ENCODE measurements at regions not wholly inside any gene's neighbourhood (a gene's known extent, or its start where the extent isn't known, plus 50 kb on each side); places are given as distances from the start of the nearest gene placed in this dataset.
"Not testable (repeated sequence)": the region's sequence is repeated elsewhere in the genome, so short reads cannot be mapped to it uniquely, and the experiment has no call there.

DNA sequence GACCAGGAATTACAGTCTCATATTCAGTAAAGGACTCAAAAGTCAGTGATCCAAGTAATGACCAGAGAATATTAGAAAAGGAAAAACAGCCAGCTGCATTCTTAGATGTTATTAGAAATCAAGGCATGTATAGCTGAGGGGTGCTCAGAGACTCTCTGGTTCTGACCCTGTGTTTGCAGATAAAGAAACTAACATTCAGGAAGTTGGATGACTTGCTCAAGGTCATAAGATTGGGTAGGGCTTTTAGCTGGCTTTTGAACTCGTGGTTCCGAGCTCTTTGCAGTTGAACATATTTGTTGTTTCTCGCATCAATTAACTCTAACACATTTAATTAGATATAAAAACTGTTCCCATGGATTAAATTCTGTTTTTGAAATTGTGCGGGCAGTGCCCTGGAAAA is 62.5 kb upstream of the ENPP6 start:
- no peak for DNase-seq

DNA sequence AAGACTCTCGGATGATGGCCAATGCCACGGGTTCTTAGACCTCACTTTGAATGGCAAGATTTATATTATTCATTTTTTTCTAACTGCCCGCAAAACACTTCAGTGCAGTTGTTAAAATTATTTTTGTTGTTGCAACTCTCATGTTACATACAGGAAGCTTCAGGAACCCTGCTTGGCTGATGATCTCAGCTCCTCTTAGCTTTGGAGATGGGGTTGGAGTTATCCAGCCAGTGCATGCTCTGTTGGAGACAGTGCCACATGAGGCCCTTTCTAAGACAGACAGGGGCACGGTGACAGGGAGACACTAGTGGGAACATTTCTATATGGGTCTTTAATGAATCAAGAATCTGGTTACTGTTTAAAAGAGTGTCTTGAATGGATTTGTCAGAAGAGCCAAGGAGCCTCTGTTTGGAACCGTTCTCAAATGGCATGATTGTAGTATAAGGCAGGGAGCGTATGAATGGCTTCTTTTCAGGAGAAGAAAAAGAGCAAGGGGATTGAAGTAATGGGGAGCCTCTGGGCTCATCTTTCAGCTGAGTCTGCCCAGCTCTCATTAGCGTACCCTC is 61.9 kb upstream of the ENPP6 start:
- DNase-seq = no peak

DNA sequence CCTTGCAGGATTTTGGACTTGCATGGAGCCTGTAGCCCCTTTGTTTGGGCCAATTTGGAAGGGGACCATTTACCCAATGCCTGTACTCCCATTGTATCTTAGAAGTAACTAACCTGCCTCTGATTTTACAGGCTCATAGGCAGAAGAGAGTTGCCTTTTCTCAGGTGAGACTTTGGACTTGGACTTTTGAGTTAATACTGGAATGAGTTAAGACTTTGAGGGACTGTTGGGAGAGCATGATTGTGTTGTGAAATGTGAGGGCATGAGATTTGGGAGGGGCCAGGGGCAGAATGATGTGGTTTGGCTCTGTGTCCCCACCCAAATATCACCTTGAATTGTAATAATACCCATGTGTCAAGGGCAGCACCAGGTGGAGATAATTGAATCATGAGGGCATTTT is 60.1 kb upstream of the ENPP6 start:
- not testable (repeated sequence) for DNase-seq

DNA sequence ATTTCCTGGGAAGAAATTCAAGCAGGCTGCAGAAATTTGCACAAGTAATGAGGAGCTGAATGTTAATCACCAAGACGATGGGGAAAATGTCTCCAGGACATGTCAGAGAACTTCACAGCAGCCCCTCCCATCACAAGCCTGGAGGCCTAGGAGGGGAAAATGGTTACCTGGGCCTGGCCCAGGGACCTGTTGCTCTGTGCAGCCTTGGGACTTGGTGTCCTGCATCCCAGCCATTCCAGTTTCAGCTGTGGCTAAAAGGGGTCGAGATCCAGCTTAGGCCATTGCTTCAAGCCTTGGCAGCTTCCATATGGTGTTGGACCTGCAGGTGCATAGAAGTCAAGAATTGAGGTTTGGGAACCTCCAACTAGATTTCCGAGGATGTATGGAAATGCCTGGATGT is 59.3 kb upstream of the ENPP6 start:
- DNase-seq = not testable (repeated sequence)

DNA sequence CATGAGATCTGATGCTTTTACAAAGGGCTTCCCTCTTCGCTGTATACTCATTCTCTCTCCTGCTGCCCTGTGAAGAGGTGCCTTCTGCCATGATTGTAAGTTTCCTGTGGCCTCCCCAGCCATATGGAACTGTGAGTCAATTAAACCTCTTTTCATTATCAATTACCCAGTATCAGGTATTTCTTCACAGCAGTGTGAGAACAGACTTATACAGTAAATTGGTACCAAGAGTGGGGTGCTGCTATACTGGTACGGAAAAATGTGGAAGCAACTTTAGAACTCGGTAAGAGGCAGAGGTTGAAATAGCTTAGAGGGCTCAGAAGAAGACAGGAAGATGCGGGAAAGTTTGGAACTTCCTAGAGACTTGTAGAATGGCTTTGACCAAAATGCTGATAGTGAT is 58.7 kb upstream of the ENPP6 start:
- not testable (repeated sequence) for DNase-seq

DNA sequence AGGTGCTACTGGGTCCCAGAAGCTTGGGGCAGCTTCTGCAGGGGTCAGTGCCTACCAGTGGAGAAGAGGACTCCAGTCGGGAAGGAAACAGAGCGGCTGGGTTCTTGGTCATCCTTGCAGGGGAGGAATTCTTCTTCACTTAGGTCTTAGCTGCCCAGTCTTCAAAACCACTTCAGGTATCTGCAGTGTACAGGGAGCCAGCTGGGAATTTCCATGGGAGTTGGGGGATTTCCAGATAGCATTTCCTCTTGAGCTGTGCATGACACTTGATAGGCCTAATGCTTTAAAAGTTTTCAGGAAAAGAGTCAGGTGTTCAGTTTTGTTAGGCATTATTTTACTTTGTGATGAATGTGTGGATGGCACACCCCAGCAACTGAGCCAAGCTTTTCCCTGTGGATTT is 58.1 kb upstream of the ENPP6 start:
- no peak for DNase-seq

DNA sequence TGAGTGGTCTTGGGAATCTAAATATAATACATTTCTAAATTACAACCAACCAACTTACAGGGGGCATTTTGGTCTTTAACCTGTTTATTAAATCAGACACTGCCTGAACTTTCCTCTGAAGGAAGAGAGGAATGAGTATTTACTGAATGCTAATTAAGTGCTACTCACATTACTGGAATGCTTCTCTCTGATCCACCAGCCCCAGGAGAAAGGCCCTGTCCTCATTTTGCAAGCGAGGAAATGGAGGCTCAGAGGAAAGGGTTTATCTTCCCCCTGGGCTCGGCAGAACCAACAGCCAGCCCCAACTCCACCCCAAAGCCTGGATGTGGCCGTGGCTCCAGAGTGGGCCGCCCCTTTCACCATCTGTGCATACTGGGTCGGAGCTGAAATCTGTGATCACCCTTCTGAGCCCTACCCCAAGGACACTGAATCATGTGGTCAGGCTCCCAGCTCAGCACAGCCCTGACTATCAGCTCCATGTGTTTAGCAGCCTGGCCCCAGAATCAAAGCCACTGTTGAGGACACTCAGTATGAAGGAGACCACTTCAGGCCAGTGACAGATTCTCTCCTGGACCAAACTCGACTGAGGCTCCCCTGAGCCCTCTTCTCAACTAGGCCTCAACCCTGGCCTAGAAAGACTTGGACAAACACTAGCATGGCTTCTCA is 56.7 kb upstream of the ENPP6 start:
- no peak for DNase-seq

DNA sequence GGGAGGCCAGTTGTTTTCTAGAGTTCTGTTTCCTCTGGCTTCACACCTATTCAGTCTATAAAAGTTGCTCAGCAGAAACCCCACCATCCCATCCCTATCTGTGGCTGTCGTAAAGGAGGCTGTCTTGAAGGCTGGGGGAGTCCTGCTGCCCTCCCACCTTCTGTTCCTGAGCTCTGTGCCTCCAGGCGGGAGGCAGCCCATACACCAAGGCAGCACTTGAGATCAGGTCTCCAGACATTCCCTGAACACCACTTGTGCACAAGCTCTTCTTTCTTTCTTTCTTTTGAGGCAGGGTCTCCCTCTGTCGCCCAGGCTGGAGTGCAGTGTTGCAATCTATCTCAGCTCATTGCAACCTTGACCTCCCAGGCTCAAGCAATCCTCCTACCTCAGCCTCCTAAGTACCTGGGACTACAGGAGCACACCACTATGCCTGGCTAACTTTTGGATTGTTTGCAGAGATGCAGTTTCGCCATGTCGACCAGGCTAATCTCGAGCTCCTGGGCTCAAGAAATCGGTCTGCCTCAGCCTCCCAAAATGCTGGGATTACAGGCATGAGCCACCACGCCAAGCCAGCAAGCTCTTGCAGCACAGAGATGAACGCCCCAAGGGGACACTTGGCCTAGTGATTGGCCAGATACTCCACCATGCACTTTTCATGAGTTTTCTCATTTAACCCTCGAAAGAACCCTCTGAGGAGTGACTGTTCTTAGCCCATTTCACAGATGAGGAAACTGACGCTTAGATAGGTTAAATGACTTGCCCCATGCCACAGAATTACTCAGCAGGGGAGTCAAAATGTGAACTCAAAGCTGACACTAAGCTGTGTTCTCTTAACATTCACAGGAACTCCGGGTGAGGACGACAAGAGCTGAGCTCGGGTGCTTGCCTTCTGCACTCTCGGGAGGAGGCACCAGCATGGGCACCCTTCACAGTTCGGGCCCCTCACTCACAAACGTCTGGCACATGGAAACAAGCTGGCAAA is 55.8 kb upstream of the ENPP6 start:
- DNase-seq = no peak

DNA sequence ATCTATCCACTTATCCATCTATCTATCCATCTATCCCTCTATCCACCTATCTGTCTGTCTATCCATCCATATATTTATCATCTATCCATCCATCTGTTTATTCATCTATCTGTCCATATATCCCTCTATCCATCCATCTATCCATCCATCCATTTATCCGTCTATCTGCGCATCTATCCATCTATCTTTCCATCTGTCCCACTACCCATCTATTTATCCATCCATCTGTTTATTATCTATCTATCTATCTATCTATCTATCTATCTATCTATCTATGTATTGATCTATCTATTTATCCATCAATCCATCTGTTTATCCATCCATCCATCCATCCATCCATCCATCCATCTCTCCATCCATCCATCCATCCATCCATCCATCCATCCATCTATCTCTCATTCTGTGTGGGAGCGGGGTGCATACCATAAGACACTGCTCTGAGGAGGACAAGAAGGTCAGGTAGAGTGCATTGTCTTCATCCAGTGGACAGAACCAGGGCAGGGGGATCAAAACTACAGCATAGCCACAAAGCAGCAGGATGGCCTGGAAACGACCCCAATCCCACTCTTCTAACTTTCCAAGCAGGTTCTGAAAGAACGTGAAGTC is 53.2 kb upstream of the ENPP6 start:
- DNase-seq = no peak

DNA sequence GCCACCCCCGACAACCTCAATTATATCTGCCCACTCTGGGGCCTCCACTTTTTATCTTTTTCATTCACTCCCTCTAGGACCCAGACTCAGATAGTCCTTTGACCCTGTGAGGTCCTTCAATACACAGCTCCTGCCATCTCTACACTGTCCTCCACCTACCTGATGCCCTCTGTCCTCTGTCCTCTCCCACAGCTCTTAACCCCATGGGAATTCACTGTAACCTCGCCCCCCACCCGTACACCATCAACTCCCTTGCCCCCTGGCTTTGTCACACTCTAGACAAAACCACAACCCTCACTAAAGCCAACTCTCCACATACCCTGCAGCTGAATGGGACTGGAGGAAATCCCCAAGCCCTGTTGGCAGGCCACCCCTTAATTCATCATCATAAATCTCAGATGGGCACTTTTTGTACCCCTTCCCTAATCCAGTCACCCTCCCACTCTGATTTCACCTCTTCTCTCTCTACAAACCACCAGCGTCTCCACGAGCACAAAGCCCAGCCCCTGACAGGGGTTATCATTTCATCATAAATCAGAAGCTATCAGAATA is 52.3 kb upstream of the ENPP6 start:
- DNase-seq = no peak

DNA sequence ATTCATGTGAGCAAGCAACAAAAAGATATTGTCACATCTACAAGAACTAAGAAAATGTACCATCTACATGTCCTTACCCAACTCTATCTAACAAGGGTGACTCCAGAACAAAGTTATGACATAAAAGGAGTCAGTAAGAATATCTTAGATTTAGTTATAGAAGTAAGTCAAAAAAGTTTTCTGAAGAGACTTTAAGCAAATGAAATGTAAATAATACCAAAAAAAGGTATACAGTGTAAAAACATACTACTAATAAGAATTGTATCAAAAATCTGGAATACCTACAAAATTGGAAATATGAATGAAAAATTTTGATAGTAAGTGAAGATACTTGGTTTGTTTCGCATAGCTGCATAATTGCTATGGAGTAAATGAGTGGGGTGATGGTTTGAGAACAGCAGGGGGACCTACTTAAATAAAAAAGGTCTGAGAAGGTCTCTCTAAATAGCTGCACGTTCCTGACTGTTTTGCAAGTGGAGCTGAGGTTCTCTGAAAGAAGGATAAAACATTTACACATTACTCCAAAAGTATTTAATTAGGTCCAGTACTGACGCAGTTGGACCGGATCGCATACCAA is 51.0 kb upstream of the ENPP6 start:
- no peak for DNase-seq

DNA sequence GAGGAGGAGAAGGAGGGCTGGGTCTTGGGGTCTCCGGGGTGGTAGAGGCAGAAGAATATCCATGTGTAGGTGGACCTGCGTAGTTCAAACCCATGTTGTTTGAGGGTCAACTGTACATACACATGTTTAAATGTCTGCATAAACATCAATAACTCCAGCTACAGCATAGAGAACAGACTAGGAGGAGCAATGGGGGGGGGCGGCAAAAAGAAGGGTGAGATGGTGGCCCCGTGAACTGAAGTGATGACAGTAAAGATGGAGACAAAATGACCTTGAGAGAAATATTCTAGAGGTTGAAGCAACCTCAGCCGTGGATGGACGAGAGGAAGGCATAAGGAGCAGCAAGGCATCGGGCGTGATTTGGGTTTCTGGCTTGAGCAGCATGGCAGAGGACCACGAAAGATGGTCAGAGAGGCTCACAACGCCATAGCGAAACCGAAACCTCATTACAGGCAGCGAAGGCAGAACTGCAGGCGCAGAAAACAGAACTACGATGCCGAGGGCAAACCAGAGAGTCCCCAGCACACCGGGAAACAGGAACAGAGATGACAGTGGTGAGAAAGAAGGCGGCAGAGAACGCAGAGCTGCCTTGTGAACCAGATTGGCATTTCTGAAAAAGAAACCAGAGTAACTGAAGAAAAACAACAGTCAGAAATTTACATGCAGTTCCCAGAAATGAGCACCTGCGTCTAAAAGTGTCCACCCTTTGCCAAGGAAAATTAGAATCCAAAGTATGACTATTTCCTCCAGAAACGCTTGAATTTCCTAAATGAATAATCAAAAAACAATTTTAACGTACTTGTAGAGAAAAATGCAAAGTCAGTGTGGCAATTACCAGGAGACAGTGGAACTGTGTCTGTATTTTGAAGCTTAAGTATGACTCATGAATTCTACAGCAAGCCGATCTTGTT is 50.3 kb upstream of the ENPP6 start:
- DNase-seq = peak; percentile 65

Data from stimulated activated CD4-positive, alpha-beta T cell treated with anti-CD3 and anti-CD28 coated beads, Interleukin-4, amount 100 ng/mL, for 1 hour (primary cell).